HepG2 (cell line): ENCODE measurements at regions not wholly inside any gene's neighbourhood (a gene's known extent, or its start where the extent isn't known, plus 50 kb on each side); places are given as distances from the start of the nearest gene placed in this dataset.

Experiments used
- BCL3 ChIP-seq: sonication (generic); formaldehyde crosslinking; IDR thresholded peaks from 2 replicates; pipeline ENCODE4 v1.5.1; 2020; ENCODE audit warnings: mild to moderate bottlenecking, missing genetic modification reagents, moderate library complexity
- DPF2 ChIP-seq: sonication (generic); formaldehyde crosslinking; IDR thresholded peaks from 2 replicates; pipeline ENCODE4 v1.4.0; 2020; ENCODE audit warnings: mild to moderate bottlenecking, low read depth, missing genetic modification reagents, borderline replicate concordance
- EED ChIP-seq: sonication (generic); formaldehyde crosslinking; IDR thresholded peaks from 2 replicates; pipeline ENCODE4 v1.5.0; 2020; ENCODE audit warnings: mild to moderate bottlenecking, missing genetic modification reagents
- FOSL1 ChIP-seq: sonication (generic); formaldehyde crosslinking; IDR thresholded peaks from 2 replicates; pipeline ENCODE4 v1.9.0; 2021; ENCODE audit warnings: missing genetic modification reagents, borderline replicate concordance
- MIER3 ChIP-seq: IDR thresholded peaks from 2 replicates; pipeline ENCODE4 v1.6.1; 2016; ENCODE audit warnings: missing compliant biosample characterization, borderline replicate concordance
- PCBP2 ChIP-seq: fragments of 200-400 bp; formaldehyde crosslinking; optimal IDR thresholded peaks from 2 replicates; pipeline ENCODE3; 2018; ENCODE audit warnings: low read length, low read depth; ENCODE audit not compliant: poor library complexity, severe bottlenecking
- REST ChIP-seq, 2 experiments: IDR thresholded peaks; 2 replicates each; pipeline ENCODE4 v1.6.1; 2011 to 2012; ENCODE audit warnings: low read length in 2 of 2, borderline replicate concordance in 1 of 2, low read depth in 1 of 2, mild to moderate bottlenecking in 1 of 2, moderate library complexity in 1 of 2
- SOX13 ChIP-seq, 3 experiments: fragments of 450-650 bp in 1 of 3; sonication (generic) in 1 of 3; formaldehyde crosslinking in 1 of 3; IDR thresholded peaks in 2 of 3; conservative IDR thresholded peaks in 1 of 3; 2 replicates each; pipeline versions ENCODE4 v1.5.0 to v1.6.1; 2016 to 2020; ENCODE audit warnings: antibody characterized with exemption in 1 of 3, mild to moderate bottlenecking in 1 of 3, missing compliant biosample characterization in 1 of 3, missing genetic modification reagents in 1 of 3, moderate library complexity in 1 of 3
- TAF1 ChIP-seq: sonication (generic); formaldehyde crosslinking; IDR thresholded peaks from 2 replicates; pipeline ENCODE4 v1.4.0; 2020; ENCODE audit warnings: missing genetic modification reagents
- ZFP36L1 ChIP-seq: sonication (generic); formaldehyde crosslinking; IDR thresholded peaks from 2 replicates; pipeline ENCODE4 v1.8.0; 2022; ENCODE audit warnings: mild to moderate bottlenecking, missing genetic modification reagents, moderate library complexity
- ZGPAT ChIP-seq: IDR thresholded peaks from 2 replicates; pipeline ENCODE4 v1.6.1; 2016; ENCODE audit warnings: mild to moderate bottlenecking
- ZNF224 ChIP-seq: sonication (generic); formaldehyde crosslinking; IDR thresholded peaks from 2 replicates; pipeline ENCODE4 v1.5.0; 2020; ENCODE audit warnings: mild to moderate bottlenecking, missing genetic modification reagents
- ZNF276 ChIP-seq: sonication (generic); formaldehyde crosslinking; IDR thresholded peaks from 2 replicates; pipeline ENCODE4 v1.4.0; 2020; ENCODE audit warnings: mild to moderate bottlenecking, low read depth, missing genetic modification reagents
- ZNF484 ChIP-seq: sonication (generic); formaldehyde crosslinking; IDR thresholded peaks from 2 replicates; pipeline ENCODE4 v1.5.1; 2020; ENCODE audit warnings: mild to moderate bottlenecking, low read depth, missing genetic modification reagents, borderline replicate concordance
- ZNF543 ChIP-seq: sonication (generic); formaldehyde crosslinking; IDR thresholded peaks from 2 replicates; pipeline ENCODE4 v1.4.0; 2020; ENCODE audit warnings: mild to moderate bottlenecking, missing genetic modification reagents
- ZNF605 ChIP-seq: sonication (generic); formaldehyde crosslinking; IDR thresholded peaks from 2 replicates; pipeline ENCODE4 v1.8.0; 2022; ENCODE audit warnings: mild to moderate bottlenecking, missing genetic modification reagents
- ZNF777 ChIP-seq: sonication (generic); formaldehyde crosslinking; IDR thresholded peaks from 2 replicates; pipeline ENCODE4 v1.4.0; 2020; ENCODE audit warnings: missing genetic modification reagents
- ZSCAN29 ChIP-seq: sonication (generic); formaldehyde crosslinking; conservative IDR thresholded peaks from 2 replicates; pipeline ENCODE4 v1.4.0; 2020; ENCODE audit warnings: mild to moderate bottlenecking, missing genetic modification reagents
- ZZZ3 ChIP-seq: sonication (generic); formaldehyde crosslinking; IDR thresholded peaks from 2 replicates; pipeline ENCODE4 v1.4.0; 2020; ENCODE audit warnings: missing genetic modification reagents, mild to moderate bottlenecking, borderline replicate concordance

- 0 out of 4 replicates have a peak, but pooled peaks of 1 of the 2 experiments have one; percentile 4 for TF ChIP-seq REST (IDR thresholded peaks at IDR 0.05; ENCODE audit: borderline replicate concordance in 1 of 2, low read depth in 1 of 2, low read length in 2 of 2)
- peak; percentile 24; the same call in 1 of the 2 replicates for TF ChIP-seq SOX13 (IDR thresholded peaks at IDR 0.05)
- TF ChIP-seq SOX13 (CRISPR knock-in tag; conservative IDR thresholded peaks at IDR 0.05 in 1 of 2, IDR thresholded peaks at IDR 0.05 in 1 of 2): peak in 1 of 2 experiments; percentile 80; a peak in 2 of 4 replicates
- TF ChIP-seq ZNF224 (CRISPR knock-in tag): no peak
- no peak for TF ChIP-seq ZNF484
- no peak for TF ChIP-seq FOSL1 (CRISPR knock-in tag)
- no peak for TF ChIP-seq ZNF605 (CRISPR knock-in tag)
- no peak for TF ChIP-seq ZFP36L1 (CRISPR knock-in tag)
- TF ChIP-seq DPF2 (CRISPR knock-in tag): peak; percentile 68; the same call in 1 of the 2 replicates
- peak; percentile 59; the same call in 1 of the 2 replicates for TF ChIP-seq ZNF777 (CRISPR knock-in tag)
- 0 out of 2 replicates have a peak, but pooled peaks have one; percentile 26 for TF ChIP-seq ZNF543 (CRISPR knock-in tag)
- TF ChIP-seq ZSCAN29: 0 out of 2 replicates have a peak, but pooled peaks have one; percentile 35
- no peak for TF ChIP-seq EED (CRISPR knock-in tag)
- TF ChIP-seq MIER3: no peak
- TF ChIP-seq ZNF276 (CRISPR knock-in tag): no peak
- no peak; the same call in none of the 2 replicates for TF ChIP-seq TAF1 (CRISPR knock-in tag)
- peak; percentile 25; the same call in 1 of the 2 replicates for TF ChIP-seq BCL3 (CRISPR knock-in tag)
- TF ChIP-seq ZGPAT (CRISPR knock-in tag): 0 out of 2 replicates have a peak, but pooled peaks have one; percentile 3
- TF ChIP-seq ZZZ3 (CRISPR knock-in tag): no peak
- no peak for TF ChIP-seq PCBP2
Observed at GRCh38 chr6:167238694-167239467, 52.2 kb upstream of the UNC93A start (continued).
